Karpas-422 (cell line): ENCODE measurements at regions not wholly inside any gene's neighbourhood (a gene's known extent, or its start where the extent isn't known, plus 50 kb on each side); places are given as distances from the start of the nearest gene placed in this dataset.

Experiments
- DNase-seq: peaks from one replicate; pipeline ENCODE4 v3.0.0-alpha.2; 2015
- H2AFZ ChIP-seq: fragments of 200-600 bp; sonication (generic); 2 replicates; pipeline ENCODE4 v1.6.1; 2014; ENCODE audit warnings: antibody characterized with exemption, low read length, mixed read lengths
- H3K27ac ChIP-seq: fragments of 200-600 bp; sonication (generic); 2 replicates; pipeline ENCODE4 v1.5.1; 2014; ENCODE audit warnings: mild to moderate bottlenecking, low read length, moderate library complexity
- H3K27me3 ChIP-seq: fragments of 200-600 bp; sonication (generic); 2 replicates; pipeline ENCODE4 v1.6.1; 2014; ENCODE audit warnings: low read length, mixed read lengths
- H3K36me3 ChIP-seq: fragments of 200-600 bp; sonication (generic); 2 replicates; pipeline ENCODE4 v1.6.1; 2014; ENCODE audit warnings: low read length, mixed read lengths; ENCODE audit not compliant: insufficient read depth
- H3K4me1 ChIP-seq: fragments of 200-600 bp; sonication (generic); 2 replicates; pipeline ENCODE4 v1.6.1; 2014; ENCODE audit warnings: mild to moderate bottlenecking, low read length, mixed read lengths
- H3K4me2 ChIP-seq: fragments of 200-600 bp; sonication (generic); 2 replicates; pipeline ENCODE4 v1.6.1; 2014; ENCODE audit warnings: low read length, low read depth, mild to moderate bottlenecking; ENCODE audit not compliant: poor library complexity, severe bottlenecking
- H3K4me3 ChIP-seq: fragments of 200-600 bp; sonication (generic); 2 replicates; pipeline ENCODE4 v1.5.1; 2014; ENCODE audit warnings: mild to moderate bottlenecking, antibody characterized with exemption, low read length, mixed read lengths
- H3K79me2 ChIP-seq: fragments of 200-600 bp; sonication (generic); 2 replicates; pipeline ENCODE4 v1.6.1; 2014; ENCODE audit warnings: mild to moderate bottlenecking, low read length, mixed read lengths
- H3K9ac ChIP-seq: fragments of 200-600 bp; sonication (generic); 2 replicates; pipeline ENCODE4 v1.6.0; 2014; ENCODE audit warnings: low read length
- H3K9me2 ChIP-seq: fragments of 200-600 bp; sonication (generic), shearing (Covaris generic); replicated peaks from 2 replicates; pipeline ENCODE4 v1.6.0; 2014; ENCODE audit warnings: mild to moderate bottlenecking, low read length, moderate library complexity; ENCODE audit not compliant: insufficient read depth
- H3K9me3 ChIP-seq: fragments of 300-700, 200-600 bp; sonication (generic); 2 replicates; pipeline ENCODE4 v1.6.1; 2014; ENCODE audit warnings: low read length, mixed read lengths
- H4K20me1 ChIP-seq: fragments of 200-600 bp; sonication (generic); 2 replicates; pipeline ENCODE4 v1.6.1; 2014; ENCODE audit warnings: mild to moderate bottlenecking, antibody characterized with exemption, low read length, low read depth; ENCODE audit not compliant: insufficient read depth

DNA sequence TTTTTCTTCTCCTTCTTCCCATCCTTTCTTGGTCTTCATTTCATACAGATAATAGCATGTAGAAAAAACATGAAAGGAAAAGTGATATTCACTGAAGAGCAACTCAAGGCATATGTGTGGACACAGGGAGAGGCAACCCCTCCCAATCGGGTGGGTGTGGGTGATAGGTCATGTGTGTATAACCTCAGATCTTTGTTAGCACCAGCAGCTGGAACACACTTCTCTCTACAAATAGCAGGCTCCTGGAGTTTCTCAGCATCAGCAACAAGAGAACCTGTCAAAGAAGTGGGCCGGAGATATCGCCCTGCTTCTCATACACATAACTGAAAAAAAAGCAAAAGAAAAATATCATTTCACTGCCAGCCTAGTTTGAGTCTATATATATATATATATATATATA, 426.4 kb downstream of the DTWD2 start:
- H3K9me2 ChIP-seq, result no peaks in the 10 kb centered on the region
- H3K27me3 ChIP-seq, result no peaks in the 10 kb centered on the region
- H3K9ac ChIP-seq, result no peak overlapping the region
- no peak overlapping the region for H3K4me3 ChIP-seq
- no peaks in the 10 kb centered on the region for H4K20me1 ChIP-seq
- no peak overlapping the region for H3K27ac ChIP-seq
- no peaks in the 10 kb centered on the region for H3K79me2 ChIP-seq
- no peak overlapping the region for H2AFZ ChIP-seq
- no peak for DNase-seq
- no peak overlapping the region for H3K4me2 ChIP-seq
- no peaks in the 10 kb centered on the region for H3K4me1 ChIP-seq
- no peaks in the 10 kb centered on the region for H3K36me3 ChIP-seq
- no peaks in the 10 kb centered on the region for H3K9me3 ChIP-seq

DNA sequence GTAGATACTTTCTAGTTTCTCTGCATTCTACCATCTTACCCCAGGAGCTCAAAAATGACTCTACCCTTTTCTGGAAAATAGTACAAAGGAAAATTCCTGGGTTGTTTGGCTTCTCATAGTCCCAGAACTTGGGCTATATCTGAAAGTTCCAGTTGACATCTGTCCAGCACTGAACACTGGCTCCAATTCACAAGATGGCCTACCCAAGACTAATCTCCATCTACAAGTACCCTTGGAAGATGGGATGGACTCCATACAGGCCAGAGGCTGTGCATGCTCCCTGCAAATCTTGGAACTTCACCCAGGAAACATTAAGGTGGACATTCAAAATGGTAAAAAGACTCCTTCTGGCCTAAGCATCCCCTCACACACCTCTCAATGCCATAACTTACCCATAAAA, 427.1 kb downstream of the DTWD2 start:
- Histone ChIP-seq H2AFZ (no peak overlapping the region), H3K36me3 (no peaks in the 10 kb centered on the region), H3K4me2 (no peak overlapping the region), H3K4me3 (no peak overlapping the region), H3K27ac (no peak overlapping the region), H3K9ac (no peak overlapping the region), H3K9me2 (no peaks in the 10 kb centered on the region), H3K79me2 (no peaks in the 10 kb centered on the region), H3K4me1 (no peaks in the 10 kb centered on the region), H3K27me3 (no peaks in the 10 kb centered on the region), H3K9me3 (no peaks in the 10 kb centered on the region), H4K20me1 (no peaks in the 10 kb centered on the region)
- DNase-seq, result no peak

DNA sequence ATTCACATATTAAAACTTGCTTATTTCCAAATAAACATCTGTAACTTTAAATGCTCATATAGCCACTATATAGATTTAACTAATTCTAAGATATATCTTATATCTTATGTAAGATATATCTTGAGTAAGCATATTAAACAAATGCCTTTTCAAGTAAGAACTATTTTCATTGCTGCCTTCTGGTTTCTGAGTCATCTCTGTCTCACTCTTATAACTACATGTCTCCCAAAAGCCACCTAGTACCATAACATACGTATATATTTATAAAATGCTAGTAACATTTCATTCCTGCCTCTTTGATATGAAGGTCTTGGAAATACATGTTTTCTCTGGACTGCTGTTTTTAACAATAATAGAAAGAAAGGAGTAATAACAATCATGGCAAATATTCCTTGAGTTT, 429.5 kb downstream of the DTWD2 start:
- H3K4me1 ChIP-seq, result no peaks in the 10 kb centered on the region
- H3K4me3 ChIP-seq, result no peak overlapping the region
- no peak for DNase-seq
- no peaks in the 10 kb centered on the region for H3K9me2 ChIP-seq
- H4K20me1 ChIP-seq, result no peaks in the 10 kb centered on the region
- H3K27ac ChIP-seq, result no peak overlapping the region
- H3K4me2 ChIP-seq, result no peak overlapping the region
- no peak overlapping the region for H2AFZ ChIP-seq
- H3K9me3 ChIP-seq, result no peaks in the 10 kb centered on the region
- H3K36me3 ChIP-seq, result no peaks in the 10 kb centered on the region
- no peak overlapping the region for H3K9ac ChIP-seq
- no peaks in the 10 kb centered on the region for H3K79me2 ChIP-seq
- no peaks in the 10 kb centered on the region for H3K27me3 ChIP-seq

DNA sequence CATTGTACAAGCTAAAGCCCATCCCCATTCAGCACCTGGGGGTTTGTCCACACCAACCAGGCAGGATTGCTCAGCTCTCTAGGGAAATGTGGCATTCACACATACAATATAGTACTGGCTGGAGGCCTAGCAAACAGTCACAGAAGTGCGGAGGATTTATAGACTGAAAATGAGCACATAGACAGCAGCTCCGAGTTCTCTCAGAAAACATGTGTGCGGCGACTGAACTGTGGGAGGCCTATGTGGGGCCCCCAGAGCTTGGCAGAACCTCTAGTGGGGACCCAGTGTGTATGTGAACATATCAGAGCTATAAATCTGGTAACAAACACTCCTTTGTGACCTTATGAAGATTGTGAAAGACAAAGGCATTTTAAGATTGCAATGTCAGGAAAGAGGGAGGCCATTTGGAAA, 431.1 kb downstream of the DTWD2 start:
- Histone ChIP-seq H3K79me2 (no peaks in the 10 kb centered on the region), H3K4me1 (no peaks in the 10 kb centered on the region), H3K9ac (no peak overlapping the region), H4K20me1 (no peaks in the 10 kb centered on the region), H3K4me2 (no peak overlapping the region), H3K36me3 (no peaks in the 10 kb centered on the region), H2AFZ (no peak overlapping the region), H3K27ac (no peak overlapping the region), H3K27me3 (no peaks in the 10 kb centered on the region), H3K9me3 (no peaks in the 10 kb centered on the region), H3K9me2 (no peaks in the 10 kb centered on the region), H3K4me3 (no peak overlapping the region)
- DNase-seq, result no peak

DNA sequence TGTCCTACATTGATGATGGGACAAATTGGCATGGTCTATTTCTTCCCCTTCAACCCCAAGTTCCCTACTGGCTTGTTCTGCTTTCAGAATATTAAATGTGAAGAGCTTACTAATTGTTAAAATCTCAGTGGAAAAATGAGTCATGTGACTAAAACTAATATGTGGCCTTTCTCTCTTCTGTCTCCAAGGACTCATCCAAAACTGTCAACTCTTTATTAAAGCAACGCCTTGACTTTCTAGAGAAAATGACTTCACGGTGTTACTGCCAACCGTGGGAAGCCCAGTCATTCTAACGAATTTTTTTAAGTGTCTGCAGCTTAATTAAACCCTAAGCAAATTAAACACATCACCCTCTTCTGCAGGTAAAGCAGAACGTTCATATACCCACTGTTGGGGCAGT, 431.6 kb downstream of the DTWD2 start:
- H3K36me3 ChIP-seq, result no peaks in the 10 kb centered on the region
- no peaks in the 10 kb centered on the region for H3K79me2 ChIP-seq
- DNase-seq, result no peak
- H2AFZ ChIP-seq, result no peak overlapping the region
- no peak overlapping the region for H3K4me2 ChIP-seq
- H3K9me3 ChIP-seq, result no peaks in the 10 kb centered on the region
- H3K9ac ChIP-seq, result no peak overlapping the region
- no peaks in the 10 kb centered on the region for H4K20me1 ChIP-seq
- no peaks in the 10 kb centered on the region for H3K9me2 ChIP-seq
- H3K27me3 ChIP-seq, result no peaks in the 10 kb centered on the region
- no peak overlapping the region for H3K4me3 ChIP-seq
- no peak overlapping the region for H3K27ac ChIP-seq
- no peaks in the 10 kb centered on the region for H3K4me1 ChIP-seq

DNA sequence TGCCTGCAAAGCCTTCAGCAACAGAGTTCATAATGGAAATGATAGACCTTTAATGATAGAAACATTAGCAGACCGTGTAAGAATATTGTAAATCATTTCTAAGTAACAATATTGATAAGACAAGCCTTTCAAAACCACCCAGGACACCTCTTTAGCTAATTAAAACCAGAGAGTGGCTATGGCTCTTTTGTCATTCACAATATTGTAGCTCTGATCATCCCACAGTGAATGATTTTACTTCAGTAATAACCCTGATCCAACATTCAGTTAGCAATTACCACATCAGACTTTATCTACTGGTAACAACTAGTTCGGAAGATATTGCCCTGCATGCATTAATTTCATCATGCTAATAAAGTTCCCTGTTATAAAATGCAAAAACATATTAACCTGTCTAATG, 432.6 kb downstream of the DTWD2 start:
- Histone ChIP-seq H3K4me2 (no peak overlapping the region), H3K27me3 (no peaks in the 10 kb centered on the region), H3K79me2 (no peaks in the 10 kb centered on the region), H3K9me3 (no peaks in the 10 kb centered on the region), H3K27ac (no peak overlapping the region), H3K36me3 (no peaks in the 10 kb centered on the region), H4K20me1 (no peaks in the 10 kb centered on the region), H3K9ac (no peak overlapping the region), H3K4me1 (no peaks in the 10 kb centered on the region), H3K4me3 (no peak overlapping the region), H2AFZ (no peak overlapping the region), H3K9me2 (no peaks in the 10 kb centered on the region)
- DNase-seq, result no peak

DNA sequence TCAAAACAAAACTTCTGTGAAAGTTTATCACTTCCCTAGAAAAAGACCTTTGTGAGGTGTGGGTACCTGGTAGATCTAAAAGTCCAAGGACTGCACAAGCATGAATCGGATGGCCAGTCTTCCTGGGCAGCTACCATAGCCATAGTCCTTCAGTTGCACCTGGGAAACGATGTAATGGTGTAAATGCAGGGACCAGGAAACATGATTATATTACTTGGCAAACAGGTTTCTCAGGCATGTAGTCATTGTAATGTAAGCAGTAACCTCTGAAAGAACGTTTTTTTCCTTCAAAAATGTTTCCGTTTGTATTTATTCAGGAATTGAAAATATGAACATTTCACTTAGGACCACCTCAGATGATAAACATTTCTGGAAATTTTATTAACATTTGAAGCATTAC, 433.4 kb downstream of the DTWD2 start:
- no peak overlapping the region for H3K4me2 ChIP-seq
- no peaks in the 10 kb centered on the region for H3K4me1 ChIP-seq
- H3K79me2 ChIP-seq, result no peaks in the 10 kb centered on the region
- no peaks in the 10 kb centered on the region for H3K36me3 ChIP-seq
- no peak overlapping the region for H3K4me3 ChIP-seq
- H3K27me3 ChIP-seq, result no peaks in the 10 kb centered on the region
- no peak for DNase-seq
- no peak overlapping the region for H3K9ac ChIP-seq
- H3K9me2 ChIP-seq, result no peaks in the 10 kb centered on the region
- no peaks in the 10 kb centered on the region for H4K20me1 ChIP-seq
- no peak overlapping the region for H3K27ac ChIP-seq
- no peaks in the 10 kb centered on the region for H3K9me3 ChIP-seq
- H2AFZ ChIP-seq, result no peak overlapping the region

DNA sequence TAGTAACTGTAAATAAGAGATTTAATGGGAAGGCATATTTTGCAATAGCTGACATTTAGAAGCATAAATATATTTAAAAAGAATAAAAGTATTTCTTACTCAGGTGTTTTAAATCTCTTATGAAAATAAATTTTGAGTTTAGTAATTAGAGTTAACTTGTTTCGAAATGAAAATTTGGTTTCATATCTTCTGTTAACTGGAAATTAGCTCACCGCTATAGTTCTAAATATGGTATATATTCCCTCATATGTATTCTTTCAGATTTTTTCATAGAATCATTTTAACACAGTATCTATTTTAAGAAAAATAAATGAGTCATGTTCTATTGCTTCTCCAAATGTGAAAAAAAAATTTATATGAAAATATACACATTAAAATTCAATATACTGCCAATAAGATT, 434.1 kb downstream of the DTWD2 start:
- H3K4me1 ChIP-seq, result no peaks in the 10 kb centered on the region
- no peaks in the 10 kb centered on the region for H3K9me2 ChIP-seq
- H3K27me3 ChIP-seq, result no peaks in the 10 kb centered on the region
- H3K27ac ChIP-seq, result no peak overlapping the region
- no peak overlapping the region for H2AFZ ChIP-seq
- H3K9me3 ChIP-seq, result no peaks in the 10 kb centered on the region
- H3K79me2 ChIP-seq, result no peaks in the 10 kb centered on the region
- no peak overlapping the region for H3K4me2 ChIP-seq
- no peak overlapping the region for H3K9ac ChIP-seq
- H3K4me3 ChIP-seq, result no peak overlapping the region
- no peaks in the 10 kb centered on the region for H4K20me1 ChIP-seq
- no peak for DNase-seq
- H3K36me3 ChIP-seq, result no peaks in the 10 kb centered on the region

DNA sequence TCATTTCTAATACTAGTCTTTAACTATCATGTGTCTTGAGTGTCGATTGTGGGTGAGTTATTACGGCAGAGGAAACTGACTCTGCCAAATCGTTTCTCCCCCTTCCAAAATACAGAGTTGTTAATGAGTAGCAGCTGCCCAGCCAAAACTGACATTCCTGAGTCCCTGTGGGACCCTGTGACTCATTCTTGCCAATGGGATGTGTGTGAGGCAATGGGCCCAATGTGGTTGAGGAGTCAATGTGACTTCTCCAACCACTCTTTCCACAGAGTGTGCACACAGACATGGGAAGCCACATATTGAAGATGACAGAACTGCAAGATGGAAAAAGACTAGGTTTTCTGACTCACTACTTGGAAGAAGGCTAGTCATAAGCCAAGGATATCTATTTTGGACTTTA, 434.7 kb downstream of the DTWD2 start:
- H3K27me3 ChIP-seq, result no peaks in the 10 kb centered on the region
- H3K27ac ChIP-seq, result no peak overlapping the region
- no peaks in the 10 kb centered on the region for H3K9me2 ChIP-seq
- no peak for DNase-seq
- no peak overlapping the region for H3K9ac ChIP-seq
- H3K79me2 ChIP-seq, result no peaks in the 10 kb centered on the region
- no peaks in the 10 kb centered on the region for H3K9me3 ChIP-seq
- H4K20me1 ChIP-seq, result no peaks in the 10 kb centered on the region
- H2AFZ ChIP-seq, result no peak overlapping the region
- H3K36me3 ChIP-seq, result no peaks in the 10 kb centered on the region
- H3K4me2 ChIP-seq, result no peak overlapping the region
- no peaks in the 10 kb centered on the region for H3K4me1 ChIP-seq
- H3K4me3 ChIP-seq, result no peak overlapping the region
